Esophagus squamous epithelium (tissue), 4 donors: ENCODE measurements at regions not wholly inside any gene's neighbourhood (a gene's known extent, or its start where the extent isn't known, plus 50 kb on each side); places are given as distances from the start of the nearest gene placed in this dataset.

Experiments
- CTCF ChIP-seq, 6 experiments: fragments of 450-650 bp in 4 of 6; fragments of 200-600 bp in 2 of 6; sonication (generic) in 2 of 6; IDR thresholded peaks; one replicate each; pipeline ENCODE4 v1.5.1; 2016 to 2019; ENCODE audit warnings: antibody characterized with exemption in 6 of 6, mild to moderate bottlenecking in 4 of 6, moderate library complexity in 4 of 6
- POLR2A ChIP-seq, 4 donors: fragments of 450-650 bp; IDR thresholded peaks; one replicate each; pipeline ENCODE4 v1.6.1; 2017; ENCODE audit warnings: antibody characterized with exemption in 4 of 4, mild to moderate bottlenecking in 4 of 4, moderate library complexity in 3 of 4

DNA sequence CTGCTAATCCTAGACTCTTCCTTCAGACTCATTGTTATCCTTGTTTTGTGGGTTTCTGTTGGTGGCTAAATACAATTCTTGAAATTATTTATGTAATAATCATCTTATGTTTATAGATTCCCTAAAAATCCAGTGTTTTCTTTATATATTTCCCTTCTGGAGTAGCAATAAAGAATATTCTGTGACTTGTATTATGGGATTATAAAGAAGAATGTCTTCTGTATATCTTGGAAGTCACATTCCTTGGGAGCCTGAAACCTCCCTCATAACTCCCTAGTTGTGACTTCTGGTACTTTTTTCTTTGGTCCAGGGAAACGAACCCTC is 356.1 kb downstream of the TMEM167A start:
- TF ChIP-seq POLR2A (IDR thresholded peaks at IDR 0.05) = no peak
- TF ChIP-seq CTCF (IDR thresholded peaks at IDR 0.05) = no peak
